NCI-H1092 treated with DMSO at 0.1 percent for 48 hours (cell line): ENCODE measurements at regions not wholly inside any gene's neighbourhood (a gene's known extent, or its start where the extent isn't known, plus 50 kb on each side); places are given as distances from the start of the nearest gene placed in this dataset.
"Not testable (repeated sequence)": the region's sequence is repeated elsewhere in the genome, so short reads cannot be mapped to it uniquely, and the experiment has no call there.

Source experiments
- DNase-seq: peaks from one replicate; lab custom pipeline; 2025; lab: John Stamatoyannopoulos, UW

DNA sequence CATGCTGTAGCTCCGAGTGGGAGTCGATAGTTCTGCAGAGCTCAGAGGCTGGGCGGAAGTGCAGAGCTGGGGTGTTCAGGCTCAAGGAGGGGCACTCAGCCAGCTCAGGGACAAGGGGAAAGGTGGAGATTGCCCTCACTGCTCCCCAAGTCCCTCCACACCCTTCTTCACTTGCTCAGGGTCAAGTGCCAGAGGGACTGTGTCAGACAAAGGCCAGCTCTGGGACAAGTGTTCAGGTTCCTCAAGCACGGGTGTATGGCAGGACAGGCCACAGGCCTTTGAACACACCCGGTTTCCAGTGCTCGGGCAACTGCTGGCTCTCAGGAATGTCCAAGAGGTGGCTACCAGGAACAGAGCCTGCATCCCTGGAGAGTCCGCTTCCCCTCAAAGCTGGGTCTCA lies 293.0 kb upstream of the PODXL start:
- DNase-seq = no peak

GRCh38 chr7:131848033-131848432 lies 291.6 kb upstream of the PODXL start:
- no peak for DNase-seq

DNA sequence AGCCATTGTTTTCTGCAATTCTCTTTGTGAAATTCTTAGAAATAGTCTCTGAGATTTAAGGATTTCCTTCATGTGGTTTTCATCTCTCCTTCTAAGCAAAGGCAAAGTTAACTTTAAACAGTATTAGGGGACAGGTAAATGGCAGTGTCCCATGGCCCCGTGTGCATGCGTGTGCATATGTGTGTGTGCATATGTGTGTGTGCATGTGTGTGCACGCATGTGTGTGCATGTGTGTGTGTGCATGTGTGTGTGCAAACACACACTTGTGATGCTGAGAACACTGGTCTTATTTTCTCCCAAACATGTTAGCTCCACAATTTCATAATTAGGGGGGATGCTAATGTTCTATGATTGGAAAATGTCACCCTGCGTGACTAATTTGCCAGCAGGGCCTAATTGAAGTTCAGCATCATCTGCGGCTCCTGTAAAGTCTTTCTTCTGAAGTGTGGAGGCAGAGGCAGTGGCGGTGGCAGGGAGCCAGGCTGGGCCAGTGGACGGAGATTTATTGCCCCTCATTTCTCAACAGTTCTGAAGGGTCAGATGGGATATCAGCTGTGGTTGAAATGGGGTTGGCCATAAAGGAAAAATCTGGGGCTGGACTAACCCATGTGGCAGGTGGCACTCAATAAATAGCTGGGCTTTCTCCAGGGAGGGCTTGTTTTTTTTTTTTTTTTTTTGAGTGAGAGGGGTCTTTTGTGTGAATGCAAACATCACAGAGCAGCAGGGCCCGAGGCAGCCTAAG lies 289.3 kb upstream of the PODXL start:
- DNase-seq = peak; percentile 31

DNA sequence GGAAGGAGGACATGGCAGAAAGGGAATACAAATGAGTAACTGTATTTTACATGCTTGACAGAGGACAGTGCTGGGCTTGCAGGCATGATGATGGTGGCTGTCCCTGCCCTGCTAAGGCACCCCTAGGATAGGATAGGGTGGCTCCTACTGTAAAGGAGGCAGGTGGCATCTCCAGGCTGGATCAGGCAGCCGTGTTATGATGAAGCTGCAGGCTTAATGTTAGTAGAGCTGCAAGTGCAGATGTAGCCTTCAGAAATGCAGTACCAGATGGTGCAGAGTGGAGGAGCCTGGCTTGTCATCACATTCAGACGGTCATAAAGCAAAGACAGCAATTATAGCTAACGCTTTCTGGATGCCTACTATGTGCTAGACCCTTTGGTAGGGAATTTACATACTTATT lies 287.9 kb upstream of the PODXL start:
- no peak for DNase-seq

DNA sequence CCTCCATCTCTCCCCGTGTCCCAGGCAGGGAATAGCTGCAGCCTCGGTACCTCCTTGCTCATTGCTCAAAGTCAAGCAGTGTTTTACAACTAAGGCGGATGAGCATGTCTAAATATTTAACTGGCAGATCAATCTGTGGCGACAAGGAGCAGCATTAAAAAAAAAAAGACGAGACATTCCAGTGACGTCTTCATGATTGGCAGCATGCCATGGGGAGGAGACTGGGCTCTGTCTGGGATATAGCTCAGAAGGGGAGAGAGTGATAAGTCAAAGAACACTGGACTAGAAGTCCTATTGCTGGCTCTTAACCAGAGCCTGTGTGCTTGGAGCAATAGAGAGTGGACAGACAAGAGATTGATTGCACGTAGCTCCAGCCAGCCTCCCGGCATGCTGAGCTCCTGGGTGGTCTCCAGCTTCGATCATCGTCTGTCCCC lies 287.5 kb upstream of the PODXL start:
- no peak for DNase-seq

GRCh38 chr7:131839967-131840690 lies 283.7 kb upstream of the PODXL start:
- DNase-seq = no peak

DNA sequence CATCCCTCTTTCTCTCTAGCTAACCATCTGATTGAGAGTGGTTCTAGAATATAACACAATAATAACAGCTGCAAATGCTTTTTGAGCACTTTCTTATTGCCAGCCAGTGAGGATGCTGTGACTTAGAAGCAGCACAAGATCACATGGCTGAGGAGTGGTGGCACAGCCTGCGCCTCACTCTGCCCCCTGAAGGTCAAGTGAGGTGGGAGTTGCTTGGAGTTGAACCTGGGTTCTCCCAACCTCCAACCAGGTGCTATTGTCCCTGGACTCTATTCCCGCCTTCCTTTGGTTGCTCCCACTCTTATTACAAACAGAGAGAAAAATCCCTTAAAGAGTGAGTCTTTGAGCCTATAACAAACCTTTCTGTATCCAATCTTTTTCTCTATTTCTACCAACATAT lies 280.3 kb upstream of the PODXL start:
- no peak for DNase-seq

DNA sequence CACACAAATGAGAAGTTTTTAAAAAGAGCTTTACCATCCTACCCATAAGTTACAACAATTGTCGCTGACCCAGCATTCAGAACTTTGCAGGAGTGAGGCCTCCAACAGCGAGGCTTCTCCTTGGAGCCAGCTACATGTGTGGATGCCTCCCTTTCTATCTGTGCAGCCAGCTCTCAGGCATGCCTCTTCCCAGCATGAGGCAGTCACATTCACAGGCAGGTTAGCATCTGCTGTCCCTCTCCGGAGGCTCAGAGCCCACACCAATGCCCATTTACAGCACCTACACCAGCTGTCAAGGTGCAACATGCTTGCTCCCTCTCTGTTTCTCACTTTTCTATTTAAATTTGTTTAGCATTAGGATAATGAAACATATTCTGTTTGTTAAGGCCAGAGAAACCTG lies 278.7 kb upstream of the PODXL start:
- DNase-seq = no peak

DNA sequence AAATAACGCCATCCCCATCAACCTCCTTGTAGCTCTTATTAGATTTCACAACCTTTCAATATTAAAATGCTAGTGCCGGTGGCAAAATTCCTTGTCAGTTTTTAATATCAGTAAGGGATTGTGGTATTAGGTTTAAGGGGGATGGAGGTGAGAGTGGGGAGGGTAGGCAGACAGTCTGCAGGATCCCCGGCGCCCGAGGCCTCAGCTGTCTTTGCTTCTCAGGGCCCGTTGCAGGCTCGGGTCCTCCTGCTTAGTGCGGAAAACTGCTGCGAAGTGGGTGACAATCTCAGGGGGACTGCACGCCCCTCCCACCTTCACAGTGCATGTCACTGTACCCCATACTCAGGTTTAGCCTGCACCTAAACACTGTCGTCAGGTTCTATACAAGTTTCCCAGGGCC lies 274.3 kb upstream of the PODXL start:
- DNase-seq = no peak

- peak; percentile 57 for DNase-seq
Observed at GRCh38 chr7:131829947-131830558, 273.6 kb upstream of the PODXL start.

DNA sequence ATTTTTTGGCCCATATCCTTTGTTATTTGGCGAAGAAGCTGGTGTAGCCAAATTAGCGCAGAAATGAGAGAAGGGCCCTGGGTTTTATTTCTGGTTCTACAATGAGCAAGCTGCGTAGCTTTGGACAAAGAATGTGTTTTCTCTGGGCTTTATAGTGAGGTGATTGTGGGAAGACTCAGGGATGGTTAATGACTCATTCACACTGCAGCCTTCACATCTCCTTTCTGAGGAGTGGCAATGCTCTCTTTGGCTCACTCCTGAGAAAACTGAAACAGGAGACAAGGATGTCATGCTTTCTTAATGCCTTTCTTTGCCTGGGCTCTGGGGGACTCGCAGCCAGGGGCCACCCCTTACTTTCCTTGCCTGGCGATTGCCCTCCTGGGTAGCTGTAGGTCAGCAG lies 271.0 kb upstream of the PODXL start:
- no peak for DNase-seq

GRCh38 chr7:131826960-131827359 lies 270.5 kb upstream of the PODXL start:
- no peak for DNase-seq

DNA sequence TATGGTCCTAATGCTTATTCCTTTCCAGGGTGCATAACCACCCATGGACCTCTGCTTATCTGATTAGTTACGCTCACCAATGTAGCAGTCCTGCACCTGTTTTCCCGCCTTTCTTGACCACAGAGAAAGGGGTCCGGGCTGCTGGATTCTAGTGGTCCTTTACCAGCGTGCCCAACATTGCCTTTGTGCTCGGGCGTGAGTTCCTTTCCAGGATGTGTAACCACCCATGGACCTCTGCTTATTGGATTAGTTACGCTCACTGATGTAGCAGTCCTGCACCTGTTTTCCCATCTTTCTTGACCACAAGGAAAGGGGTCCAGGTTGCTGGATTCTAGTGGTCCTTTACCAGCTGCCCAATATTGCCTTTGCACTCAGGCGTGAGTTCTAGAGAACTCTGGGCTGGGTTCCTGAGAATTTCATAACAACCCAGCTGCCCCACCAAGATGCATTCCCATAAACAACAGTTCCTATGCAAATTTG lies 267.6 kb upstream of the PODXL start:
- DNase-seq = not testable (repeated sequence)

- DNase-seq = peak; percentile 75
Observed at GRCh38 chr7:131819891-131820290, 263.5 kb upstream of the PODXL start.

DNA sequence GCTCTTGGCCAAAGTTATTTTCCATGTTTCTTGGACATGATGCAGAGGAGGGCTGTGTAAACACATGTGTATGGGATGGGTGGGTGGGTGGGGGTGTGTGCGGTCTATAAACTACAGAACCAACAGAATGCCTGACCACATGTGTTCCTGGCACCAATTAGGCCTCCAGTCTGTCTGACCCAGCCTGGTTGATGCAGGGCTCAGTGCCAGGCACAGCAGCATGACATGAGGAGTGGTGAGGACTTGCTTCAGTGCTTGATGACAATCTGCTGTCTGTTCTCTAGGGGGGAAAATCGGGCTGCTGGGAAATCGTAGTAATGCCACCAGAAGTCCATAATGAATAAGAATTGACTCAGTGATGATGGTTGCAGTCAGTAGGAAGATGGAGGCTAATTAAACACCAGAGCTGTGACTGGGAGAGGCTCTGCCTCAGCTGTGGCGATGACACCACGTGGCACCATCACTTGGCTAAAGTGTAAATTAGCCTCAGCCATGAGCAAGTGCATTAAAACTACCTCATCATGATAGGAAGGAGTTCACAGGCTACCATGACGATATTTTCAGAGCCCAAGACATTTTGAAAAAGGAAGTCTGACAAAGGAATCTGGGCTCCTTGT lies 260.1 kb upstream of the PODXL start:
- no peak for DNase-seq

DNA sequence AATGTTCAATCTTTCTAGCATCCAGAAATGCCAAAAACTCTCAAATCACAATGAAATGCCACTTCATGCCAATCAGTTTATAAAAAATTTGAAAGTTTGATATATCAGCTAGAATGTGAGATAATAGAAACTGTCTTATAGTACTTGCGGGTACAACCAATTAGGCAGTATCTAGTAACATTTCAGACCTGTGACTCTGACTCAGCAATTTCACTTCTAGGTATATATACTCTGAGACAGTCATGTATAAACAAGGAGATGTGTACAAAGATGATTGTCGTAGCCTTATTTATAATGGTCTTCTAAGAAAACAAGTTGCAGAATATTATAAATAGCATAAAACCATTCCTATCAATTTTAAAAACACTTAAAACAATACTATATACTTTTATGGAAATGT lies 252.3 kb upstream of the PODXL start:
- no peak for DNase-seq

DNA sequence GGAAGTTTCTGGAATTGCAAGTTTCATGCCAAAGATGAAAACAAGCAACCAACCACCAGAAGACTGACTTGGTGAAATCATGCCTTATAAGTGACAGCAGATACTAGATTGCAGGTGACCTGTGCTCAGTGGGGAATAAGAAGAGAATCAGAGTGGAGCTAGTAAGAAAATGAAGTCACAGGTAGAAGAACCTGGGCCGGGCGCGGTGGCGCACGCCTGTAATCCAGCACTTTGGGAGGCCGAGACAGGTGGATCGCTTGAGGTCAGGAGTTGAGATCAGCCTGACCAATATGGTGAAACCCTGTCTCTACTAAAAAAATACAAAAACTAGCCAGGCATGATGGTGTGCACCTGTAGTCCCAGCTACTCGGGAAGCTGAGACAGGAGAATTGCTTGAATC lies 251.7 kb upstream of the PODXL start:
- not testable (repeated sequence) for DNase-seq

- DNase-seq = peak; percentile 26
Observed at GRCh38 chr7:131803816-131804215, 247.4 kb upstream of the PODXL start.

GRCh38 chr7:131802195-131802864 lies 245.9 kb upstream of the PODXL start:
- no peak for DNase-seq

GRCh38 chr7:131800531-131800930 lies 244.1 kb upstream of the PODXL start:
- DNase-seq = no peak

DNA sequence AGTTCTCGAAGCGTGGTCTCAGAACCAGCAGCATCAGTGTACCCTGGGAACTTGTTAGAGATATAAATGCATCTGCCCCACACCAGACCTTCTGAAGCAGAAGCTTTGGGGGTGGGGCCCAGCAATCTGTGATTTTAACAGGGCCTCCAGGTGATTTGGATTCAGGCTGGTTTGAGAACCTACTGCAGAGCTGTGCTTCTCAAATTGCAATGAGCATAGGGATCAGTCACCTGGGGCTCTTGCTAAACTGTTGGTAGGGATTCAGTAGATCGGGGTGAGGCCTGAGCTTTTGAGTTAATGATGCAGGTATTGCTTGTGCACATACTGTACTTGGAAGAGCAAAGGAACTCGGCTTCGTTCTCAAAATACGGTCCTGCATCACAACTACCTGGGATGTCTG lies 243.6 kb upstream of the PODXL start:
- no peak for DNase-seq

GRCh38 chr7:131797841-131798240 lies 241.4 kb upstream of the PODXL start:
- no peak for DNase-seq
